GM19395 (cell line): ENCODE measurements at regions not wholly inside any gene's neighbourhood (a gene's known extent, or its start where the extent isn't known, plus 50 kb on each side); places are given as distances from the start of the nearest gene placed in this dataset.

Source experiments
- ATAC-seq: cut with Tn5 transposase; IDR thresholded peaks from one replicate; pipeline ENCODE4 v1.9.1; 2021; ENCODE audit warnings: mild to moderate bottlenecking, moderate library complexity; ENCODE audit not compliant: unreplicated experiment

DNA sequence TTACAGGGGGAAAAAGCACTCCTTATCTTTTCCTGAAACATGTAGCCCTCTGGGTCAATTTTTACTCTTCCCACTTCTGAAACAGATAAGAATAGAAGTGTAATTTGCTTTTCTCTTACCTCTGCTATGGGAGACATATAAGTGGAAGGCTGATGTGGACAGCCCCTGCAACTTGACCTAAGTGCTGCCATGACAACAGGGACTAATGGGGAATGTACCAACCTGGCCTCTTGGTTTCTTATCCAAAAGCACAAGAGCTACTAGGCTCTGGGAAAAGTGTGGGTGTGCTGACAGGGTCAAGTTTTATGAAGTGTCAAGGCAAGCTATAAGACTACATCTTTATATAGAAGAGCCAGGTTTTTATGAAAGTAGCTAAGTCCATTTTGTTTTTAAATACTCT is 1246.5 kb downstream of the OTOL1 start:
- no peak for ATAC-seq

DNA sequence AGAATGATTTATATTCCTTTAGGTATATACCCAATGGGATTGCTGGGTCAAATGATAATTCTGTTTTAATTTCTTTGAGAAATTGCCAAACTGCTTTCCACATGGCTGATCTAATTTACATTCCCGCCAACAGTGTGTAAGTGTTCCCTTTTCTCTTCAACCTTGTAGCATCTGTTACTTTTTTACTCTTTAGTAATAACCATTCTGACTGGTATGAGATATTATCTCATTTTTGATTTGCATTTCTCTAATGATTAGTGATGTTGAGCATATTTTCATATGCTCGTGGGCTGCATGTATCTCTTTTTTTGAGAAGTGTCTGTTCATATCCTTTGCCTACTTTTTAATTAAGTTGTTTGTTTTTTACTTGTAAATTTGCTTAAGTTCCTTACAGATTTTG is 1264.2 kb downstream of the OTOL1 start:
- ATAC-seq = no peak

GRCh38 chr3:162764051-162764807 is 1267.6 kb downstream of the OTOL1 start:
- ATAC-seq = no peak

DNA sequence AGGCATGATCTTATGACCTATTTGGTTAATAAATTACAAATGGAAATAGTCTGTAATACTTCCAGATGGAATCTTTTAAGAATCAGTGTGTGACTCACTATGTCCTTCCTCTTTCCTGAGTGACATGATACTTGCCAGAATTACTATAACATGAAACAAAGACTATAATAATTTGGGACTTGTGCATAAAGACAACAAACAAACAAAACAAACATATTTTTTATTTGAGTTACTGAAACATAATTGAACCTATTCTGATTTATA is 1268.1 kb downstream of the OTOL1 start:
- no peak for ATAC-seq

DNA sequence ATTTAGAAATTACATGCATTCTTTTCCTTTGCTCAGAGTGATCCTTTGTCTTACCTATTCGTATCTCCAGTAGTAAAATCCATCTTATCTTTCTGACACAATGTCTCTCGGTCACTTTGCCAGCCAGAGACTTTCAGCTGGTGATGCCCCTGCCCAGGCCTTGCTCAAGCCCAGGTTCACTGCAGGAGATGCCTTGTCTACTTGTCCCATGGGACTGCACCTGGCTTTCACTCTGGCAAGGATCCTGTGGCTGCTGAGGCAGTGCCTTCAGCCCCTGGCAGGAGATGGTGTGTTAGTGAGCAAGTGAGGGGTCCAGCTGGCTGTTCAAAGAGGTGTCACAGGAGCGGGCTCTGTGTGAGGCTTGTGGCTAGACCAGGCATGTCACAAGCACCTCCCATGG is 1268.9 kb downstream of the OTOL1 start:
- ATAC-seq = no peak

DNA sequence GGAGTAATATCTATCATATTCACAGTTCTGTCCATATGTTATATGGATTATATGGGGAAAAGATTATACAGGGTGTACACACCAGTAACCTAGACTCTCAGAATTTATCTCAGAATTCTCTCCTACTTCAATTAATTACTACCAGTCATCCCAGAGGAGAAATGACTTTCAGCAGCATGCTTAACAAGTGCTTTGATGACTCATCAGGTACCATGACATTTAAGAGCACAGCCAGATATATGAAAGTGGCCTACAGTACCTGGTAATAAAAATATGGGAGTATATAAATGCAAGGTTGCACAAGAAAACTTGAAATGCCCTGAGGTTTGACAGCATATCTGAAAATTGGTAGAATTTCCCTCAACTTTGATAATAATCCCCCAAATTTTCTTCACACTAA is 1273.0 kb downstream of the OTOL1 start:
- no peak for ATAC-seq

DNA sequence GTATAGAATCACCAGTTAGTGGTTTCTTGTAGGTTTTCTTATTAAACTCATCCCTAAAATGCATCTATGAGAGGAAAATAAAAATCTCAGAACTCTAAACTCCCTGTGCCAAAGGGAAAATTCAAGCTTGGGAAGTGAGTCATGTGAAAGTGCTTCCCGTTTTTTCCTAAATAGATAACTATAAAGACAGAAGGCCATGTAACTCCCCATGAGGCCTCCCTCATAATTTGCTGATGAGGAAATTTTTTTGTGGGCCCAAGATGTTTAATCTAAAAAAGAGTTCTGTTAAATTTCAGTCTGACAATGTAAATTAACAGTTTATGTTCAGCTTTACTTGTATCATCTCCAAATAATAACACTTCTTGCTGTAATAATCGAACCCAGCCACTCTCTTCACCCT is 1273.9 kb downstream of the OTOL1 start:
- no peak for ATAC-seq

GRCh38 chr3:162774613-162775100 is 1278.0 kb downstream of the OTOL1 start:
- no peak for ATAC-seq

GRCh38 chr3:162776148-162776547 is 1279.5 kb downstream of the OTOL1 start:
- no peak for ATAC-seq

DNA sequence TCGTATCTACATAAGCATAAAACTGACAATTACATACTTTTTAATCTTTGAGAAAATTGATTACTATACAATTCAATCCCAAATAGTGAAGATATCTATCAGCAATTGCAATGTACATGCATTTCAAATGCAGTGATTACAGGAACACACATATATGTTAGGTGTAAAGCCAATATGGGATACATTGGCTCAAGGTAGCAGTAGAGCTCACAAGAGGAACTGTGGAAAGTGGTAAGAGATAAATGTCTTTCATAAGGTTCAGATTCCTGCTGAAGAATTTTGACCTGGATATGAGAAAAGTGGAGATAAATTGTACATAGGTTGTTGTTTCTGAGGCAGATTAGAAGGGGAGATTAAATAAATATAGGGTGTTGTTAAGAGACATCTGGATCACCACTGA is 1280.5 kb downstream of the OTOL1 start:
- ATAC-seq = no peak

DNA sequence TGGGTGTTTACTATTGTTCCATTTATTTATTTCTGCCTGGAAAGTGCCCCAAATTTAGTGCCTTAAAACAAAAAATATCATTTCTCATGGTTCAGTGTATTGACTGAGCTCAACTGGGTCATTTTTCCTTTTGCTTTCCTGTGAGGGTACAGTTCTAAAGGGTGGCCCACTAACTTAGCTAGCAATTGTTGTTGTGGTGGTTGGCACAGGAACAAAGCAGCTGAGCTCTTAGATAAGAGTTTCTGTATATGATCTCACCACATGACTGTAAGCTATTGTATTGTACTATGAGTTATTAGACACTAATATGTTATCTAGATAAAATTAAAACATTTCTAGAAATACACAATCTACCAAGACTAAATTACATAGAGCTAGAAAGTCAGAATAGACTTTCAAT is 1283.7 kb downstream of the OTOL1 start:
- no peak for ATAC-seq

- ATAC-seq = no peak
Observed at GRCh38 chr3:162799910-162800309, 1303.3 kb downstream of the OTOL1 start.

GRCh38 chr3:162802228-162802965 is 1305.8 kb downstream of the OTOL1 start:
- no peak for ATAC-seq

GRCh38 chr3:162810776-162811175 is 1314.2 kb downstream of the OTOL1 start:
- ATAC-seq = no peak

DNA sequence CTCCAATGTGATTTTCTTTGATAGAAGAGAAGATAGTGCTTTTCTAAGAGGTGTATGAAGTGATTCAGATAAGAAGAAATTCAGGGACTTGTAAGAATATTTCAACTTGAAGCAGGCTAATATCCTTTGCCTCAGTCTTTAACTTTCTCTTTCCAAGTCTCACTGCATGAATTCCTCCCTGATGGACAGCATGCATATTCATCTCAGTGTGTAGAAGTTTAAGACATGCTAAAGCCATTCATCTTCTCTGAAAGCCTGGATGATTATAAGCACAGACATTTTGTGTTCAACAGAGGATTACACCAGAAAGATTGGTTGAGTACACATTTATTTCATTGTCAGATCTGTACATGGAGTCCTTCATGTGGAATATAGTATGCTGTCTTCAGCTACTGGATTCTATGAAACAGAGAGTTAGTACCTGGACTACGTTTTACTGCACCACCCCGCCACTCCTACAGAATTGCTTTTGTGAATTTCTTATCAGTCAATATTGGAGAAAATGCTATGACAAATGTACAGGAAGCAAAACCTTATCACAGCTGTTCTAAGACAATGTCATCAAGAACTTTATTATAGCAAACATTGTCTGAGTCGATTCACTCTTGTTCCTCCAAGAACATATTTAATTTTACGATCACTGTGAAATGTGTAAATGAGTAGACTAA is 1346.1 kb downstream of the OTOL1 start:
- ATAC-seq = no peak

DNA sequence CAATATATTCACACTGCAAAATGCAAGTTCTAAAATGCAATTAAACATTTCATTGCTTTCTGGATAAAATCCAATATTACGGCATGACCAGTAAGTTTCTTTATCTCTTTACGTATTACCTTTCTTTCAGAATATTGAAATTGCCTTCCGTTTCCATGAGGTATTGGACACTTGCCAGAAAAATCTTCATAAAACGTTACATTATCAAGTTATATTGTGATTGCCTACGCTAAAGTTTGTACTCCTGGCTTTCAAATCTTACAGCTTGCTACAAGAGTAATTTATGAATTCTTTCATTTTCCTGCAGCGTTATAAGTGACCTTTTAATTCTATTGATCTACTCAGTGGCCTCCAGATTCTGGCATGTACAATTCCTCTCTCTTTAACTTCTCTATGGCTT is 1349.3 kb downstream of the OTOL1 start:
- no peak for ATAC-seq

GRCh38 chr3:162847511-162847910 is 1350.9 kb downstream of the OTOL1 start:
- no peak for ATAC-seq

- ATAC-seq = no peak
Observed at GRCh38 chr3:162863579-162863978, 1367.0 kb downstream of the OTOL1 start.

GRCh38 chr3:162865466-162865865 is 1368.9 kb downstream of the OTOL1 start:
- ATAC-seq = no peak

DNA sequence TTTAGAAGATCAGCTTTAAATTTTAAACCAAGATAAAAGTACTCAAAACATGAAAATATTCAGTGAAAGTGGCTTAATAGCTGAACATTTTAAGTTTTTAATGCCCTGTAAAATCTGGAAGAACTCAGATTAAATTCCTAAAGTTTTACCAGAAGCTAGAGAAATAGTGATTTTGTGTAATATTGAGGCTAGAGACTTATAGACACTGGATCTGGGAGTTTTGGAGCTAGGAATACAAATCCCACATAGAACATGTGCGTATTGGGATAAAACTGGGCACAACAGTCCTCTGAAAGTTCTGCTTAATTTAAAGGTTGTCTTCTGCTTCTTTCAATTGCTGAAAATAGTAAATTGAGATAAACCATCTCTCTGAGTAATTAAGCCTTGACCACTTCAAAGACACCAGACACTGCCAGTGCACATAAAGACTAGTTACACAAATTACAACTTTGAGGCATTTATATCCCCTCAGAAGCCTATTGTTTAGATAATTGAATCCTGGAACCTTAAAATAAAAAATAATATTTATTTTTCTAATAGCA is 1382.5 kb downstream of the OTOL1 start:
- ATAC-seq = no peak

GRCh38 chr3:162884373-162884772 is 1387.8 kb downstream of the OTOL1 start:
- ATAC-seq = no peak
